ENCODE measurements at regions not wholly inside any gene's neighbourhood (a gene's known extent, or its start where the extent isn't known, plus 50 kb on each side); places are given as distances from the start of the nearest gene placed in this dataset.

GRCh38 chr18:71966791-71967190 lies 577.4 kb downstream of the CBLN2 start:
- no peaks in the 10 kb centered on the region for H3K4me1 ChIP-seq (ENCODE audit: control insufficient read depth in 1 of 2, insufficient read depth in 2 of 2, low read length in 2 of 2)
- H2BK12ac ChIP-seq (ENCODE audit: low read length), result no peak overlapping the region
- H3K79me2 ChIP-seq (ENCODE audit: control insufficient read depth, insufficient read depth, low read length, poor library complexity), result no peaks in the 10 kb centered on the region
- H3K4me3 ChIP-seq (ENCODE audit: low read depth, low read length), result no peak overlapping the region
- H3K18ac ChIP-seq (ENCODE audit: low read length), result no peak overlapping the region
- H2AK5ac ChIP-seq (ENCODE audit: low read length), result no peak overlapping the region
- no peaks in the 10 kb centered on the region for H3K9me3 ChIP-seq (ENCODE audit: insufficient read depth, low read depth, low read length)
- H3K4ac ChIP-seq (ENCODE audit: low read depth, low read length), result no peak overlapping the region
- no peaks in the 10 kb centered on the region for H3K79me1 ChIP-seq (ENCODE audit: low read length)
- no peak overlapping the region for H3K23ac ChIP-seq (ENCODE audit: low read length)
- no peak overlapping the region for H3K9ac ChIP-seq (ENCODE audit: low read length)
- H3K14ac ChIP-seq (ENCODE audit: low read length), result no peak overlapping the region
- DNase-seq, result no peak
- H2BK5ac ChIP-seq (ENCODE audit: low read depth, low read length, poor library complexity), result no peak overlapping the region
- no peak overlapping the region for H4K12ac ChIP-seq (ENCODE audit: low read depth, low read length)
- no peak overlapping the region for H4K91ac ChIP-seq (ENCODE audit: low read depth, low read length)
- H3K27me3 ChIP-seq (ENCODE audit: insufficient read depth, low read length), result no peaks in the 10 kb centered on the region
- no peak overlapping the region for H4K8ac ChIP-seq (ENCODE audit: low read depth, low read length)
- H3K36me3 ChIP-seq (ENCODE audit: control insufficient read depth in 1 of 2, insufficient read depth in 2 of 2, low read length in 2 of 2), result no peaks in the 10 kb centered on the region
- no peak overlapping the region for H3K4me2 ChIP-seq (ENCODE audit: low read length)
- no peak overlapping the region for H2AFZ ChIP-seq (ENCODE audit: insufficient read depth, low read length, poor library complexity)
- no peak overlapping the region for H2BK120ac ChIP-seq (ENCODE audit: insufficient read depth, low read length, poor library complexity)
- H3K27ac ChIP-seq (ENCODE audit: low read depth, low read length), result no peak overlapping the region

DNA sequence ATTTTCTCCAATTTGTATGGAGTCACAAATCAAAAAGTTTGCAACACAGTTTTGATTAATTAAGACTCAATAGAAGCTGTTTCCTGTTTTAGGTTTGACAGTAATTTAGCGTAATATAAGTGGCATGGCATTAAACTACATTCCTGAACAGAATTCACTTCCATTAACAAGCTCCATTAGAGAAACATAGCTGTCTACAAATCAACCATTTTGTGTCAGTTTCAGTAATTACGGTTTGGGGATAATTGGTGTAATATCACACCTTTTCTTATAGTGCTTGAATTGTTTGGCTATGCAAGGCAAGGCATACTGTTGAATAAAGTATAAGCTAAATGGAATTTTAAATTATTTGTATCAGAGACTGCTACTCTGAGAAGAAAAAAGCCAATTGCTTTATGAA lies 585.5 kb downstream of the CBLN2 start:
- Histone ChIP-seq H3K18ac (ENCODE audit: low read length) (no peak overlapping the region), H3K4me1 (ENCODE audit: control insufficient read depth in 1 of 2, insufficient read depth in 2 of 2, low read length in 2 of 2) (no peaks in the 10 kb centered on the region), H3K79me1 (ENCODE audit: low read length) (no peaks in the 10 kb centered on the region), H3K14ac (ENCODE audit: low read length) (no peak overlapping the region), H3K4me3 (ENCODE audit: low read depth, low read length) (no peak overlapping the region), H3K9me3 (ENCODE audit: insufficient read depth, low read depth, low read length) (no peaks in the 10 kb centered on the region), H2BK5ac (ENCODE audit: low read depth, low read length, poor library complexity) (no peak overlapping the region), H3K23ac (ENCODE audit: low read length) (no peak overlapping the region), H2AFZ (ENCODE audit: insufficient read depth, low read length, poor library complexity) (no peak overlapping the region), H3K27ac (ENCODE audit: low read depth, low read length) (no peak overlapping the region), H4K91ac (ENCODE audit: low read depth, low read length) (no peak overlapping the region), H2BK120ac (ENCODE audit: insufficient read depth, low read length, poor library complexity) (no peak overlapping the region), H3K9ac (ENCODE audit: low read length) (no peak overlapping the region), H3K79me2 (ENCODE audit: control insufficient read depth, insufficient read depth, low read length, poor library complexity) (no peaks in the 10 kb centered on the region), H3K4ac (ENCODE audit: low read depth, low read length) (no peak overlapping the region), H3K27me3 (ENCODE audit: insufficient read depth, low read length) (no peaks in the 10 kb centered on the region), H4K8ac (ENCODE audit: low read depth, low read length) (no peak overlapping the region), H3K4me2 (ENCODE audit: low read length) (no peak overlapping the region), H2BK12ac (ENCODE audit: low read length) (no peak overlapping the region), H2AK5ac (ENCODE audit: low read length) (no peak overlapping the region), H3K36me3 (ENCODE audit: control insufficient read depth in 1 of 2, insufficient read depth in 2 of 2, low read length in 2 of 2) (no peaks in the 10 kb centered on the region), H4K12ac (ENCODE audit: low read depth, low read length) (no peak overlapping the region)
- DNase-seq, result no peak
- WGBS (ENCODE audit: extremely low coverage, insufficient coverage, insufficient read length), result no CpG with 5 or more reads among the region's 2 CpGs

- no peak overlapping the region for H4K12ac ChIP-seq (ENCODE audit: low read depth, low read length)
- H3K23ac ChIP-seq (ENCODE audit: low read length), result no peak overlapping the region
- no peak overlapping the region for H3K4me2 ChIP-seq (ENCODE audit: low read length)
- H3K27me3 ChIP-seq (ENCODE audit: insufficient read depth, low read length), result no peaks in the 10 kb centered on the region
- H3K36me3 ChIP-seq (ENCODE audit: control insufficient read depth in 1 of 2, insufficient read depth in 2 of 2, low read length in 2 of 2), result no peaks in the 10 kb centered on the region
- no peak overlapping the region for H2AFZ ChIP-seq (ENCODE audit: insufficient read depth, low read length, poor library complexity)
- no peak overlapping the region for H3K4ac ChIP-seq (ENCODE audit: low read depth, low read length)
- no peak overlapping the region for H3K14ac ChIP-seq (ENCODE audit: low read length)
- H3K79me1 ChIP-seq (ENCODE audit: low read length), result no peaks in the 10 kb centered on the region
- H4K8ac ChIP-seq (ENCODE audit: low read depth, low read length), result no peak overlapping the region
- no CpG with 5 or more reads among the region's 6 CpGs for WGBS (ENCODE audit: extremely low coverage, insufficient coverage, insufficient read length)
- DNase-seq, result no peak
- no peak overlapping the region for H3K27ac ChIP-seq (ENCODE audit: low read depth, low read length)
- H2BK120ac ChIP-seq (ENCODE audit: insufficient read depth, low read length, poor library complexity), result no peak overlapping the region
- H3K18ac ChIP-seq (ENCODE audit: low read length), result no peak overlapping the region
- no peak overlapping the region for H2BK5ac ChIP-seq (ENCODE audit: low read depth, low read length, poor library complexity)
- H3K4me1 ChIP-seq (ENCODE audit: control insufficient read depth in 1 of 2, insufficient read depth in 2 of 2, low read length in 2 of 2), result no peaks in the 10 kb centered on the region
- no peak overlapping the region for H2BK12ac ChIP-seq (ENCODE audit: low read length)
- H4K91ac ChIP-seq (ENCODE audit: low read depth, low read length), result no peak overlapping the region
- H2AK5ac ChIP-seq (ENCODE audit: low read length), result no peak overlapping the region
- no peaks in the 10 kb centered on the region for H3K9me3 ChIP-seq (ENCODE audit: insufficient read depth, low read depth, low read length)
- no peaks in the 10 kb centered on the region for H3K79me2 ChIP-seq (ENCODE audit: control insufficient read depth, insufficient read depth, low read length, poor library complexity)
- no peak overlapping the region for H3K4me3 ChIP-seq (ENCODE audit: low read depth, low read length)
- H3K9ac ChIP-seq (ENCODE audit: low read length), result no peak overlapping the region
These were observed 593.1 kb downstream of the CBLN2 start for GRCh38 chr18:71951001-71951400.

GRCh38 chr18:71942433-71942832 lies 601.7 kb downstream of the CBLN2 start:
- no peak overlapping the region for H2BK120ac ChIP-seq (ENCODE audit: insufficient read depth, low read length, poor library complexity)
- H3K18ac ChIP-seq (ENCODE audit: low read length), result no peak overlapping the region
- no peak overlapping the region for H3K4me2 ChIP-seq (ENCODE audit: low read length)
- H2BK5ac ChIP-seq (ENCODE audit: low read depth, low read length, poor library complexity), result no peak overlapping the region
- DNase-seq, result no peak
- H3K27ac ChIP-seq (ENCODE audit: low read depth, low read length), result no peak overlapping the region
- H3K27me3 ChIP-seq (ENCODE audit: insufficient read depth, low read length), result no peaks in the 10 kb centered on the region
- no peak overlapping the region for H4K91ac ChIP-seq (ENCODE audit: low read depth, low read length)
- H3K23ac ChIP-seq (ENCODE audit: low read length), result no peak overlapping the region
- H3K4ac ChIP-seq (ENCODE audit: low read depth, low read length), result no peak overlapping the region
- H4K8ac ChIP-seq (ENCODE audit: low read depth, low read length), result no peak overlapping the region
- H2BK12ac ChIP-seq (ENCODE audit: low read length), result no peak overlapping the region
- no peaks in the 10 kb centered on the region for H3K79me1 ChIP-seq (ENCODE audit: low read length)
- H3K9ac ChIP-seq (ENCODE audit: low read length), result no peak overlapping the region
- H3K14ac ChIP-seq (ENCODE audit: low read length), result no peak overlapping the region
- H3K4me1 ChIP-seq (ENCODE audit: control insufficient read depth in 1 of 2, insufficient read depth in 2 of 2, low read length in 2 of 2), result no peaks in the 10 kb centered on the region
- H3K79me2 ChIP-seq (ENCODE audit: control insufficient read depth, insufficient read depth, low read length, poor library complexity), result no peaks in the 10 kb centered on the region
- H4K12ac ChIP-seq (ENCODE audit: low read depth, low read length), result no peak overlapping the region
- WGBS (ENCODE audit: extremely low coverage, insufficient coverage, insufficient read length), result no CpG with 5 or more reads among the region's 1 CpG
- no peaks in the 10 kb centered on the region for H3K9me3 ChIP-seq (ENCODE audit: insufficient read depth, low read depth, low read length)
- no peak overlapping the region for H2AK5ac ChIP-seq (ENCODE audit: low read length)
- H2AFZ ChIP-seq (ENCODE audit: insufficient read depth, low read length, poor library complexity), result no peak overlapping the region
- no peaks in the 10 kb centered on the region for H3K36me3 ChIP-seq (ENCODE audit: control insufficient read depth in 1 of 2, insufficient read depth in 2 of 2, low read length in 2 of 2)
- H3K4me3 ChIP-seq (ENCODE audit: low read depth, low read length), result no peak overlapping the region

- Histone ChIP-seq H4K8ac (ENCODE audit: low read depth, low read length) (no peak overlapping the region), H3K14ac (ENCODE audit: low read length) (no peak overlapping the region), H2BK5ac (ENCODE audit: low read depth, low read length, poor library complexity) (no peak overlapping the region), H3K9me3 (ENCODE audit: insufficient read depth, low read depth, low read length) (no peaks in the 10 kb centered on the region), H2BK120ac (ENCODE audit: insufficient read depth, low read length, poor library complexity) (no peak overlapping the region), H3K79me2 (ENCODE audit: control insufficient read depth, insufficient read depth, low read length, poor library complexity) (no peaks in the 10 kb centered on the region), H3K79me1 (ENCODE audit: low read length) (no peaks in the 10 kb centered on the region), H3K23ac (ENCODE audit: low read length) (no peak overlapping the region), H2AK5ac (ENCODE audit: low read length) (no peak overlapping the region), H4K12ac (ENCODE audit: low read depth, low read length) (no peak overlapping the region), H3K27me3 (ENCODE audit: insufficient read depth, low read length) (no peaks in the 10 kb centered on the region), H4K91ac (ENCODE audit: low read depth, low read length) (no peak overlapping the region), H2BK12ac (ENCODE audit: low read length) (no peak overlapping the region), H3K4ac (ENCODE audit: low read depth, low read length) (no peak overlapping the region), H3K4me3 (ENCODE audit: low read depth, low read length) (no peak overlapping the region), H3K4me1 (ENCODE audit: control insufficient read depth in 1 of 2, insufficient read depth in 2 of 2, low read length in 2 of 2) (no peaks in the 10 kb centered on the region), H3K36me3 (ENCODE audit: control insufficient read depth in 1 of 2, insufficient read depth in 2 of 2, low read length in 2 of 2) (no peaks in the 10 kb centered on the region), H3K27ac (ENCODE audit: low read depth, low read length) (no peak overlapping the region), H3K4me2 (ENCODE audit: low read length) (no peak overlapping the region), H3K18ac (ENCODE audit: low read length) (no peak overlapping the region), H3K9ac (ENCODE audit: low read length) (no peak overlapping the region), H2AFZ (ENCODE audit: insufficient read depth, low read length, poor library complexity) (no peak overlapping the region)
- no peak for DNase-seq
These were observed 604.7 kb downstream of the CBLN2 start for GRCh38 chr18:71939483-71939882.
